ENCODE measurements at regions not wholly inside any gene's neighbourhood (a gene's known extent, or its start where the extent isn't known, plus 50 kb on each side); places are given as distances from the start of the nearest gene placed in this dataset.

DNA sequence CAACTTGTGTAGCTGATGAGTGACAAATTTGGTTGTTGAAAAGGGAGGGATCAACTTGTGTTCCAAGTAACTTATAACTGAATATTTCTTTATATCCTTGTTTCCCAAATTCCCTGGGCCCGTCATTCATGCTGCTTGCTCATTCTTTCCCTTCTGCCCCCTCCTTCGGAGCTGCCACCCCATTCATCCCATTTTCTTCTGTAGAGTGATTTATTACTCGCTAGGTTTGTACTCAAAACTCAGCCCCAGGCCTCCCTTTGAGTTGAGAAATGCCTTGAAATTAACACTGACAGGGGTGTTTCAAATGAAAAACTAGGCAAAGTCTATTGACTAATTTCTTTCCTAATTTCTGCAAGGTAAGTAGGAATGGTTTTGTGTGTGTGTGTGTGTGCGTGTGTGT, 277.4 kb upstream of the SLCO3A1 start:
- Histone ChIP-seq H3K27me3 (no peaks in the 10 kb centered on the region), H3K9me3 (no peaks in the 10 kb centered on the region), H3K36me3 (no peaks in the 10 kb centered on the region), H3K4me3 (no peak overlapping the region), H3K27ac (no peak overlapping the region), H3K4me1 (no peaks in the 10 kb centered on the region)
- TF ChIP-seq, protein P1, sequence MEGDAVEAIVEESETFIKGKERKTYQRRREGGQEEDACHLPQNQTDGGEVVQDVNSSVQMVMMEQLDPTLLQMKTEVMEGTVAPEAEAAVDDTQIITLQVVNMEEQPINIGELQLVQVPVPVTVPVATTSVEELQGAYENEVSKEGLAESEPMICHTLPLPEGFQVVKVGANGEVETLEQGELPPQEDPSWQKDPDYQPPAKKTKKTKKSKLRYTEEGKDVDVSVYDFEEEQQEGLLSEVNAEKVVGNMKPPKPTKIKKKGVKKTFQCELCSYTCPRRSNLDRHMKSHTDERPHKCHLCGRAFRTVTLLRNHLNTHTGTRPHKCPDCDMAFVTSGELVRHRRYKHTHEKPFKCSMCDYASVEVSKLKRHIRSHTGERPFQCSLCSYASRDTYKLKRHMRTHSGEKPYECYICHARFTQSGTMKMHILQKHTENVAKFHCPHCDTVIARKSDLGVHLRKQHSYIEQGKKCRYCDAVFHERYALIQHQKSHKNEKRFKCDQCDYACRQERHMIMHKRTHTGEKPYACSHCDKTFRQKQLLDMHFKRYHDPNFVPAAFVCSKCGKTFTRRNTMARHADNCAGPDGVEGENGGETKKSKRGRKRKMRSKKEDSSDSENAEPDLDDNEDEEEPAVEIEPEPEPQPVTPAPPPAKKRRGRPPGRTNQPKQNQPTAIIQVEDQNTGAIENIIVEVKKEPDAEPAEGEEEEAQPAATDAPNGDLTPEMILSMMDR (IDR thresholded peaks at IDR 0.05), result no peak
- TF ChIP-seq POLR2A (IDR thresholded peaks at IDR 0.05) (no peak), POLR2AphosphoS5 (IDR thresholded peaks at IDR 0.05; ENCODE audit: insufficient read depth in 1 of 2, low read depth in 1 of 2) (no peak)
- no peak for DNase-seq (ENCODE audit: extremely low spot score in 2 of 2)
- intact Hi-C loops (cut with DNase I), result no loop called here

DNA sequence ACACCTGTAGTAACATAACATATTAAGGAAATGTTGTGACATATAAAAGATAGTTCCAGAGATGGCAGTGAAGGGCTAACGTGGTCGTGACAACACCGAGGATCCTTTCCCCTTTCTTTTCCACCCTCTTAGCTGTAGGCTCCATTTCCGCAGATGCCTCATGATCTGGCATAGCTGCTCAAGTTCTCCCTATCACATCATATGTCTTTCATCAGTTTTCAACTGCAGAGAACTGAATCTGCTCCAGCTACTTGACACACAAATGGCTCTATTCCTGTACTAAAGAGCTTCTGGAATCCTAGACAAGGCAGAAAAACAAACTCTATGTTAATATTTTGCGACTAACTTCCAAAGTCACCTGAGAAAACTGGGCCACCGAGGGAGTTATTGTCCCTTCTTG, 275.0 kb upstream of the SLCO3A1 start:
- H3K27ac ChIP-seq, result no peak overlapping the region
- H3K4me3 ChIP-seq, result no peak overlapping the region
- DNase-seq (ENCODE audit: extremely low spot score in 2 of 2), result no peak
- intact Hi-C loops (cut with DNase I), result no loop called here
- no peaks in the 10 kb centered on the region for H3K36me3 ChIP-seq
- H3K4me1 ChIP-seq, result no peaks in the 10 kb centered on the region
- TF ChIP-seq, protein P1 (IDR thresholded peaks at IDR 0.05), result no peak
- no peak for TF ChIP-seq POLR2A (IDR thresholded peaks at IDR 0.05)
- no peak for TF ChIP-seq POLR2AphosphoS5 (IDR thresholded peaks at IDR 0.05; ENCODE audit: insufficient read depth in 1 of 2, low read depth in 1 of 2)
- H3K27me3 ChIP-seq, result no peaks in the 10 kb centered on the region
- no peaks in the 10 kb centered on the region for H3K9me3 ChIP-seq

DNA sequence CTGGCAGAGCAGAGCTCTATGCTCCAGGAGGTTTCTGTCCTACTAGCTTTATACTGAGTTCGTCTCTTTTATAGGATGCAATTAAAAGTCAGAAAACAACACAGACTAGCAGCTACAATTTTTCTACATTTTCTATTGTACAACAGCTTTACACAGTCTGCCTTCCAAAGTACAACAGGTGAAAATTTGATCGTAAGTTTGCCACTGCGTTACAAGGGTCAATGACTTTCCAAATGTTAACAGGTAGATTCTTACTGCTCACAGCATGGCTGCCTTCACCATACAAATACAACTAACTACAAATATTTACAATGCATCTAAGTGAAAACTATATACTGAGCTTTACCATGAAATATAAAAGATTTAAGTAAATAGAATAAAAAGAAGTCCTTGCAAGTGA, 268.6 kb upstream of the SLCO3A1 start:
- H3K4me3 ChIP-seq, result no peak overlapping the region
- intact Hi-C loops (cut with DNase I), result no loop called here
- no peaks in the 10 kb centered on the region for H3K9me3 ChIP-seq
- no peaks in the 10 kb centered on the region for H3K4me1 ChIP-seq
- H3K36me3 ChIP-seq, result no peaks in the 10 kb centered on the region
- TF ChIP-seq POLR2AphosphoS5 (IDR thresholded peaks at IDR 0.05; ENCODE audit: insufficient read depth in 1 of 2, low read depth in 1 of 2) (no peak), POLR2A (IDR thresholded peaks at IDR 0.05) (no peak)
- TF ChIP-seq, protein P1 (IDR thresholded peaks at IDR 0.05), result no peak
- no peak overlapping the region for H3K27ac ChIP-seq
- no peaks in the 10 kb centered on the region for H3K27me3 ChIP-seq
- no peak for DNase-seq (ENCODE audit: extremely low spot score in 2 of 2)

DNA sequence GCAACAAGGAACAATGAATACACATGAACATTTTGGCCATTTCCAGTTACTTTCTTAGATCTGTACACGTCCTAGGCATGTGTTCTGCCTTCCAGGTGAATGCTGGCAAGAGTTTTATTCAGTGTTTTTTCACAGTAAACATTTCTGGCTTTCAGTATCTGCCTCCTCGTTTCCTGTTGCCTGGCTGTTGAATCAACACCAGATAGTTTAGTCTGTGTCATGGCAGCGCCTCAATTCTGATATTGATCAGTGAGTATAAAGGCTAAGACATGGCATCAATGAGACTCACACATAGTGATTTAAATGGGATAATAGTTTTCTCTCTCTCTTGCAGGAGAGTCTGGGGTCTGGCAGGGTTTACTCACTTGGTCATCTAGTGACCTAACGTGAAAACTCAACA, 266.9 kb upstream of the SLCO3A1 start:
- no peak for DNase-seq (ENCODE audit: extremely low spot score in 2 of 2)
- Histone ChIP-seq H3K27ac (no peak overlapping the region), H3K27me3 (no peaks in the 10 kb centered on the region), H3K4me1 (no peaks in the 10 kb centered on the region), H3K9me3 (no peaks in the 10 kb centered on the region), H3K36me3 (no peaks in the 10 kb centered on the region), H3K4me3 (no peak overlapping the region)
- intact Hi-C loops (cut with DNase I), result no loop called here
- TF ChIP-seq, protein P1 (IDR thresholded peaks at IDR 0.05), result no peak
- TF ChIP-seq POLR2AphosphoS5 (IDR thresholded peaks at IDR 0.05; ENCODE audit: insufficient read depth in 1 of 2, low read depth in 1 of 2) (no peak), POLR2A (IDR thresholded peaks at IDR 0.05) (no peak)

DNA sequence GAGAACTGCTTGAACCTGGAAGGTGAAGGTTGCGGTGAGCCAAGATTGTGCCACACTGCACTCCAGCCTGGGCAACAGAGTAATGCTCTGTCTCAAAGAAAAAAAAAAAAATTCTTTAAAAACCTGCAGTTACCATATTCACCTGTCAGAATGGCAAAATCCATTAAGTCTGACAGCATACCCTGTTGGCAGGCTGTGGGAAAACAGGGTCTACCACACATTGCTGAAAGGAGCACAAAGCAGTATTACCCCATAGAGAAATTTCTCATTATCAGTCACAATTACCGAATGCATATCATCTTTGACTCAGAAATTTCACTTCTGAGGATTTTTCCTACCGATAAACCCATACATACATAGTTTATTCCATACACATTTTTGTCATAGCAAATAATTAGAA, 264.1 kb upstream of the SLCO3A1 start:
- no peaks in the 10 kb centered on the region for H3K4me1 ChIP-seq

More for the DNA sequence above, 264.1 kb upstream of the SLCO3A1 start:
- no peak overlapping the region for H3K27ac ChIP-seq
- no peaks in the 10 kb centered on the region for H3K9me3 ChIP-seq
- TF ChIP-seq POLR2AphosphoS5 (IDR thresholded peaks at IDR 0.05; ENCODE audit: insufficient read depth in 1 of 2, low read depth in 1 of 2) (no peak), POLR2A (IDR thresholded peaks at IDR 0.05) (no peak)
- TF ChIP-seq, protein P1 (IDR thresholded peaks at IDR 0.05), result no peak
- H3K36me3 ChIP-seq, result no peaks in the 10 kb centered on the region
- DNase-seq (ENCODE audit: extremely low spot score in 2 of 2), result no peak
- no peaks in the 10 kb centered on the region for H3K27me3 ChIP-seq
- H3K4me3 ChIP-seq, result no peak overlapping the region
- intact Hi-C loops (cut with DNase I), result no loop called here
